ENCODE measurements at regions not wholly inside any gene's neighbourhood (a gene's known extent, or its start where the extent isn't known, plus 50 kb on each side); places are given as distances from the start of the nearest gene placed in this dataset.
"Not testable (repeated sequence)": the region's sequence is repeated elsewhere in the genome, so short reads cannot be mapped to it uniquely, and the experiment has no call there.

DNA sequence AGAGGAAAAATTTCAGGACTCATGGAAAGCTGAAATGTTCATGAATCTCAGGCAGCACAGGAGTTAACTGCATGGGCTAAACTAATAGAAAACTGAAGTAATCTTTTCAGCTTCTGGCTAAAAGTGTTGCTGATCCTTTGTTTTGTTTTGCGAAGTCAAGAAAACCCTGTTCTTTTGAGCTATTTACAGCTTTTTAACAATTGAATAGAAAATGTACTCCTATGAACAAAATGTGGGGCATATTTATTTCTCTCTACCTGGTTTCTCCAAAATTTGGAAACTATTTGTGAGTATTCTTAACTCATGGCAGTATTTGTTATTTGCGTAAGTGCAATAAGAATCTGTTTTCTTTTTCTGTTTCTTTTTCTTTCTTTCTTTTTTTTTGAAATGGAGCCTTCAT is 818.8 kb upstream of the CITED2 start:
- TF ChIP-seq, protein P1, sequence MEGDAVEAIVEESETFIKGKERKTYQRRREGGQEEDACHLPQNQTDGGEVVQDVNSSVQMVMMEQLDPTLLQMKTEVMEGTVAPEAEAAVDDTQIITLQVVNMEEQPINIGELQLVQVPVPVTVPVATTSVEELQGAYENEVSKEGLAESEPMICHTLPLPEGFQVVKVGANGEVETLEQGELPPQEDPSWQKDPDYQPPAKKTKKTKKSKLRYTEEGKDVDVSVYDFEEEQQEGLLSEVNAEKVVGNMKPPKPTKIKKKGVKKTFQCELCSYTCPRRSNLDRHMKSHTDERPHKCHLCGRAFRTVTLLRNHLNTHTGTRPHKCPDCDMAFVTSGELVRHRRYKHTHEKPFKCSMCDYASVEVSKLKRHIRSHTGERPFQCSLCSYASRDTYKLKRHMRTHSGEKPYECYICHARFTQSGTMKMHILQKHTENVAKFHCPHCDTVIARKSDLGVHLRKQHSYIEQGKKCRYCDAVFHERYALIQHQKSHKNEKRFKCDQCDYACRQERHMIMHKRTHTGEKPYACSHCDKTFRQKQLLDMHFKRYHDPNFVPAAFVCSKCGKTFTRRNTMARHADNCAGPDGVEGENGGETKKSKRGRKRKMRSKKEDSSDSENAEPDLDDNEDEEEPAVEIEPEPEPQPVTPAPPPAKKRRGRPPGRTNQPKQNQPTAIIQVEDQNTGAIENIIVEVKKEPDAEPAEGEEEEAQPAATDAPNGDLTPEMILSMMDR (IDR thresholded peaks at IDR 0.05) = no peak
- ATAC-seq (ENCODE audit: low FRiP score) = no peak
- DNase-seq (ENCODE audit: low spot score) = no peak

DNA sequence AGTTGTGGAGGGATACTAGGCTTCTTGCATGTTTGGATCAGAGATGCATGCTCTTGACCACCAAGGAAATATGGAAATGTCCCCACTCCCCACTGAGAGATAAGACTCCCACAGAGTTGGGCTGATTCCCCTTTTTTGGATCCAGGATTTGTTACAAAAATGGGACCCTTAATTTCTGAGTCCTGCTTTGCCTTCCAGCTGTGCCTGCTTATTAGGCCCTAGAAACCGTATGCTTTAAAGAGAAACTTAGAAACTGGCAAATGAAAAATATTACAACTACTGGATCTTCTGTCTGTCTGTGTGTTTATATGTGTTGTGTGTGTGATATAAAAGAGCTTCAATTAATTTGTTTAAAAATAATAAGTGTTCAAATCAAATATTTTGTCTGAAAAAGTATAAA is 817.6 kb upstream of the CITED2 start:
- TF ChIP-seq, protein P1 (IDR thresholded peaks at IDR 0.05) = no peak
- no peak for ATAC-seq (ENCODE audit: low FRiP score)
- DNase-seq (ENCODE audit: low spot score) = no peak

DNA sequence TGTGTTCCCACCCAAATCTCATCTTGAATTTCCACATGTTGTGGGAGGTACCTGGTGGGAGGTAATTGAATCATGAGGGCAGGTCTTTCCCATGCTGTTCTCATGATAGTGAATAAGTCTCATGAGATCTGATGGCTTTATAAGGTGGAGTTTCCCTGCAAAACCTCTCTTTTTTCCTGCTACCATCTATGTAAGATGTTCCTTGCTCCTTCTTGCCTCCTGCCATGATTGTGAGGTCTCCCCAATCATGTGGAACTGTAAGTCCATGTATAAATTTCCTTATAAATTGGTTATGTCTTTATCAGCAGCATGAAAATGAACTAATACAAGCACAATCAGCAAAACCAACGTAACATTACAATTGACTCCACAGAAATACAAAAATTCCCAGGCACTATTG is 814.8 kb upstream of the CITED2 start:
- not testable (repeated sequence) for ATAC-seq (ENCODE audit: low FRiP score); DNase-seq (ENCODE audit: low spot score)

DNA sequence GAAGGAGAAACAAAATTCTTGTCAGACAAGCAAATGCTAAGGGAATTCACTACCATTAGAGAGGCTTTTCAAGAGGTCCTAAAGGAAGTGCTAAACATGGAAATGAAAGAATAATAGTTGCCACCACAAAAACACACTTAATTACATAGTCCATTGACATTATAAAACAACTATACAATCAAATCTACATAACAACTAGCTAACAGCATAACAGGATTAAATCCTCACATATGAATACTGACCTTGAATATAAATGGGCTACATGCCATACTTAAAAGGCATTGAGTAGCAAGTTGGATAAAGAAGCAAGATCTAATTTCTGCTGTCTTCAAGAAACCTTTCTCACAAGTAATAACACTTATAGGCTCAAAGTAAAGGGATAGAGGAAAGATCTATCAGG is 811.5 kb upstream of the CITED2 start:
- TF ChIP-seq, protein P1 (IDR thresholded peaks at IDR 0.05) = no peak
- DNase-seq (ENCODE audit: low spot score) = no peak
- no peak for ATAC-seq (ENCODE audit: low FRiP score)

DNA sequence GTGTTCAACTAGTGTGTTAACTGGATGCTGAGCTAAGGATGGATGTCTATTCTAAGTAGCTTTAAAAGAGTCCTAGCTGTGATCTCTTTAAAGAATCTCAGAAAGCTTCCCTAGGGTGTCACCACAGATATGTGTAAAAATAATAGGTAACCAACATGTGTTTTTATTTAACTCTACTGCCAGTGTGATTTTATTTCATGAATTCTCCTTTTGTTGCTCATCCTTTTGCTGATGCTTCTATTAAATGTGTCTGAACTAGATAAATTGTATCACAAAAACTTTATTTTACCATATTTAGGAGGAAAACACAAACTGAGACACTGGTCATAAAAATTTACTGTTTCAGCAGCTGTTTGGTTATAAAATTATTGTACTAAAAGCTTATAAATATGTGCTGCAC is 809.4 kb upstream of the CITED2 start:
- DNase-seq (ENCODE audit: low spot score) (no peak), ATAC-seq (ENCODE audit: low FRiP score) (no peak)
- TF ChIP-seq, protein P1 (IDR thresholded peaks at IDR 0.05) = no peak

DNA sequence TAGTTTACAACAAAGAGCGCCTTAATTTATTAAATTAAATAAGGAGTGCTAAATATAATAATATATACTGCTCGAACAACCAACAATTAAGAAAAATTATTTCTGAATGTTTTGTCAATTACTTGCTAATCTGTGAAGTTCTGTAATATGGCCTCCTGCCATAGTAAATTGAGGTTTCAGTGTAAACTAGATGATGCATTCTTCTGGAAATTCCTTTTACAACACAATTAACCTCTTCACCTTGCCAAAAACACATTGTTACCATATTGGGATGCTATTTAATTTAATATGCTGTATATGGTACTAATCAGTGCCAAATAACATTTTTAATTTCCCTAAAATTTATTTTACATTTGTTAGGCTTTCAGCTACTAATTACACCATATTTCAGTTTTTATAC is 808.4 kb upstream of the CITED2 start:
- DNase-seq (ENCODE audit: low spot score) = no peak
- no peak for ATAC-seq (ENCODE audit: low FRiP score)
- TF ChIP-seq, protein P1 (IDR thresholded peaks at IDR 0.05) = no peak

DNA sequence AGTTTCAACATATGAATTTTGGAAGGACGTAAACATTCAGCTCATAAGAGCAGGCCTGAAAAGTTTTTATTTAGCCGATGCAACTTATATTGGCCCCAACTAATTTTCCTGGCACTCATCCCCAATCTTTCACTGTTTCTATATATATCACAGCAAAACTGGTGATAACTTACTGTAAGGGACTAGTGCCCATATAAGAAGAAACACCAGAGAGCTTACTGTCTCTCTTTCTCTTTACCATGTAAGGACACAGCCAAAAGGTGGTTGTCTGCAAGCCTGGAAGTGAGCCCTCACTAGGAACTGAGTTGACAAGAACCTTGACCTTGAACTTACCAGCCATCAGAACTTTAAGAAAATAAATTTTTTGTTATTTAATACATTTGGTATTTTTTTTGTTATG is 807.4 kb upstream of the CITED2 start:
- TF ChIP-seq, protein P1 (IDR thresholded peaks at IDR 0.05) = no peak
- ATAC-seq (ENCODE audit: low FRiP score) = no peak

DNA sequence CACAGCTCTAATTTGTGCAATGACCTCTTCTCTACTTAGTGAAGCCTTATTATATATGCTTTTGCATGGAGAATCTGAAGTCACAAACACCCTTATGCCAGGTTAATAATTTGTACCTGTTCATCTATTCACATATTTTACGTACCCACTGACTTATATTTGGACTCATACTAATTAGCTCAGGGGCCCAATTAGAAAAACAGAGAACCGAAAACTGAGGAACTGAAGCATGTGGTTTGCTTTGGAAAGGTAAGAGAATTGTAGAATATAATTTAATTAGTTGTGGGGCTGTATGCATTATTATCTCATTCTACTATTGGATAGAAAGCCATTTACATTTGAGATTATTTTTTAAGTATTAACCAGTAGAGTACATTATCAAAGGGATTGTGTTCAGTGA is 805.9 kb upstream of the CITED2 start:
- DNase-seq (ENCODE audit: low spot score) (no peak), ATAC-seq (ENCODE audit: low FRiP score) (no peak)
- TF ChIP-seq, protein P1 (IDR thresholded peaks at IDR 0.05) = no peak

More for the DNA sequence above, 807.4 kb upstream of the CITED2 start:
- DNase-seq (ENCODE audit: low spot score) = no peak
